Esophagus squamous epithelium (tissue), 5 donors: ENCODE measurements at regions not wholly inside any gene's neighbourhood (a gene's known extent, or its start where the extent isn't known, plus 50 kb on each side); places are given as distances from the start of the nearest gene placed in this dataset.
"Not testable (repeated sequence)": the region's sequence is repeated elsewhere in the genome, so short reads cannot be mapped to it uniquely, and the experiment has no call there.

Source experiments
- DNase-seq: peaks from one replicate; lab custom pipeline; 2025; lab: John Stamatoyannopoulos, UW
- H3K27ac ChIP-seq, 4 donors: fragments of 200-600 bp; sonication (generic); one replicate each; pipeline ENCODE4 v1.5.1; 2016 to 2019; ENCODE audit warnings: mild to moderate bottlenecking in 1 of 4
- H3K27me3 ChIP-seq, 4 donors: fragments of 200-600 bp; sonication (generic); 1 replicate in 3 of 4; 2 replicates in 1 of 4; pipeline versions ENCODE4 v1.5.1 to v1.6.0; 2017 to 2021; ENCODE audit warnings: antibody characterized with exemption in 1 of 4
- H3K36me3 ChIP-seq, 3 donors: fragments of 200-600 bp; sonication (generic); one replicate each; pipeline ENCODE4 v1.5.1; 2016 to 2019
- H3K4me1 ChIP-seq, 3 donors: fragments of 200-600 bp; sonication (generic); one replicate each; pipeline ENCODE4 v1.5.1; 2017 to 2019
- H3K4me3 ChIP-seq, 4 donors: fragments of 200-600 bp; sonication (generic); 1 replicate in 3 of 4; 2 replicates in 1 of 4; pipeline ENCODE4 v1.5.1; 2016 to 2019; ENCODE audit warnings: mild to moderate bottlenecking in 2 of 4, moderate library complexity in 1 of 4
- H3K9me3 ChIP-seq, 3 donors: fragments of 200-600 bp; sonication (generic); one replicate each; pipeline ENCODE4 v1.5.1; 2016 to 2019
- CTCF ChIP-seq, 6 experiments: fragments of 450-650 bp in 4 of 6; fragments of 200-600 bp in 2 of 6; sonication (generic) in 2 of 6; IDR thresholded peaks; one replicate each; pipeline ENCODE4 v1.5.1; 2016 to 2019; ENCODE audit warnings: antibody characterized with exemption in 6 of 6, mild to moderate bottlenecking in 4 of 6, moderate library complexity in 4 of 6
- POLR2A ChIP-seq, 4 donors: fragments of 450-650 bp; IDR thresholded peaks; one replicate each; pipeline ENCODE4 v1.6.1; 2017; ENCODE audit warnings: antibody characterized with exemption in 4 of 4, mild to moderate bottlenecking in 4 of 4, moderate library complexity in 3 of 4
- WGBS, 2 donors: methylation state at CpG; one replicate each; pipeline ENCODE4 v1.1.5; 2018; 5-methylcytosine and 5-hydroxymethylcytosine counted together
- intact Hi-C: fragments of 100-400 bp; cut with DNase I; formaldehyde crosslinking; loops from one replicate; pipeline ENCODE4 v1.15.0; 2022
- donor health status: DM: yes; HTN: yes; CAD: no.

- intact Hi-C loops: no loop called here
- no peaks in the 10 kb centered on the region for H3K36me3 ChIP-seq
- H3K9me3 ChIP-seq: no peaks in the 10 kb centered on the region
- no peak overlapping the region for H3K4me3 ChIP-seq
- H3K4me1 ChIP-seq: peaks cover 0 to 18% (median 7%) of the 10 kb centered on the region in 3 donors
- H3K27ac ChIP-seq: no peak overlapping the region
- 90 to 94% methylated on average over 2 of the region's 2 CpGs for WGBS, 2 donors
- H3K27me3 ChIP-seq: no peaks in the 10 kb centered on the region
- DNase-seq: no peak
- TF ChIP-seq CTCF (IDR thresholded peaks at IDR 0.05) (no peak), POLR2A (IDR thresholded peaks at IDR 0.05) (no peak)
Measured at GRCh38 chr1:244330318-244330625, 121.4 kb downstream of the ADSS2 start.

GRCh38 chr1:244332761-244333160, 118.9 kb downstream of the ADSS2 start:
- intact Hi-C loops, H3K27ac ChIP-seq, H3K4me3 ChIP-seq, H3K9me3 ChIP-seq, H3K4me1 ChIP-seq, DNase-seq, H3K27me3 ChIP-seq, H3K36me3 ChIP-seq: not testable (repeated sequence)
- 71% methylated on average over 2 of the region's 2 CpGs for WGBS, 2 donors

GRCh38 chr1:244334315-244334714, 117.4 kb downstream of the ADSS2 start:
- DNase-seq, H3K4me3 ChIP-seq, H3K27me3 ChIP-seq, H3K4me1 ChIP-seq, H3K27ac ChIP-seq, intact Hi-C loops, H3K36me3 ChIP-seq, H3K9me3 ChIP-seq: not testable (repeated sequence)
- WGBS, 2 donors: 76 to 85% methylated on average over 2 of the region's 2 CpGs

- H3K27me3 ChIP-seq, intact Hi-C loops: not testable (repeated sequence)
- WGBS, 2 donors: 93 to 95% methylated on average over 4 of the region's 4 CpGs
Measured at GRCh38 chr1:244334842-244335241, 116.9 kb downstream of the ADSS2 start.

GRCh38 chr1:244335456-244335855, 116.3 kb downstream of the ADSS2 start:
- DNase-seq: no peak
- Histone ChIP-seq H3K4me1 (no peaks in the 10 kb centered on the region), H3K9me3 (no peaks in the 10 kb centered on the region), H3K27me3 (no peaks in the 10 kb centered on the region), H3K4me3 (no peak overlapping the region), H3K27ac (no peak overlapping the region), H3K36me3 (no peaks in the 10 kb centered on the region)
- intact Hi-C loops: no loop called here
- 82 to 85% methylated on average over 7 of the region's 7 CpGs for WGBS, 2 donors
- TF ChIP-seq POLR2A (IDR thresholded peaks at IDR 0.05): no peak
- no peak for TF ChIP-seq CTCF (IDR thresholded peaks at IDR 0.05)

More at GRCh38 chr1:244334842-244335241, 116.9 kb downstream of the ADSS2 start:
- not testable (repeated sequence) for H3K27ac ChIP-seq, H3K4me1 ChIP-seq, H3K36me3 ChIP-seq, H3K4me3 ChIP-seq, DNase-seq, H3K9me3 ChIP-seq

GRCh38 chr1:244336232-244336899, 115.3 kb downstream of the ADSS2 start:
- intact Hi-C loops: no loop called here
- WGBS, 2 donors: 84 to 89% methylated on average over 11 to 12 of the region's 12 CpGs
- H3K27me3 ChIP-seq: no peaks in the 10 kb centered on the region
- DNase-seq: no peak
- H3K36me3 ChIP-seq: no peaks in the 10 kb centered on the region
- H3K4me1 ChIP-seq: peaks cover 0 to 6% (median 5%) of the 10 kb centered on the region in 3 donors
- H3K27ac ChIP-seq: no peak overlapping the region
- H3K4me3 ChIP-seq: no peak overlapping the region
- H3K9me3 ChIP-seq: no peaks in the 10 kb centered on the region
- TF ChIP-seq POLR2A (IDR thresholded peaks at IDR 0.05) (no peak), CTCF (IDR thresholded peaks at IDR 0.05) (no peak)

GRCh38 chr1:244337839-244338238, 113.9 kb downstream of the ADSS2 start:
- no peak overlapping the region for H3K27ac ChIP-seq
- intact Hi-C loops: no loop called here
- no peaks in the 10 kb centered on the region for H3K36me3 ChIP-seq
- TF ChIP-seq POLR2A (IDR thresholded peaks at IDR 0.05) (no peak), CTCF (IDR thresholded peaks at IDR 0.05) (no peak)
- 92 to 94% methylated on average over 3 of the region's 3 CpGs for whole genome bisulfite sequencing, 2 donors
- DNase-seq: no peak
- H3K4me1 ChIP-seq: peaks cover 0 to 14% (median 12%) of the 10 kb centered on the region in 3 donors
- H3K27me3 ChIP-seq: no peaks in the 10 kb centered on the region
- no peak overlapping the region for H3K4me3 ChIP-seq
- no peaks in the 10 kb centered on the region for H3K9me3 ChIP-seq
